GM12892 (cell line): ENCODE measurements at regions not wholly inside any gene's neighbourhood (a gene's known extent, or its start where the extent isn't known, plus 50 kb on each side); places are given as distances from the start of the nearest gene placed in this dataset.

Source experiments
- DNase-seq: peaks from one replicate; pipeline ENCODE4 v3.0.0; 2011; ENCODE audit not compliant: insufficient read length
- FAIRE-seq: peaks from 2 replicates; lab custom pipeline; 2011; peaks lifted over from hg19 to GRCh38; lab: Jason Lieb, UNC
- POLR2A ChIP-seq: IDR thresholded peaks from 2 replicates; pipeline ENCODE4 v1.6.1; 2011; ENCODE audit warnings: low read depth, low read length, control low read depth
- POLR2AphosphoS5 ChIP-seq: IDR thresholded peaks from 2 replicates; pipeline ENCODE4 v1.6.1; 2011; ENCODE audit warnings: low read depth, low read length, control low read depth
- TAF1 ChIP-seq: IDR thresholded peaks from 2 replicates; pipeline ENCODE4 v1.6.1; 2011; ENCODE audit warnings: low read depth, mild to moderate bottlenecking, control low read depth, low read length, borderline replicate concordance

- TF ChIP-seq POLR2AphosphoS5 = no peak
- TF ChIP-seq TAF1 = no peak
- no peak for TF ChIP-seq POLR2A
- no peak for DNase-seq
- no peak for FAIRE-seq
These were observed 187.1 kb upstream of the PIK3C3 start for GRCh38 chr18:41767960-41768359.

DNA sequence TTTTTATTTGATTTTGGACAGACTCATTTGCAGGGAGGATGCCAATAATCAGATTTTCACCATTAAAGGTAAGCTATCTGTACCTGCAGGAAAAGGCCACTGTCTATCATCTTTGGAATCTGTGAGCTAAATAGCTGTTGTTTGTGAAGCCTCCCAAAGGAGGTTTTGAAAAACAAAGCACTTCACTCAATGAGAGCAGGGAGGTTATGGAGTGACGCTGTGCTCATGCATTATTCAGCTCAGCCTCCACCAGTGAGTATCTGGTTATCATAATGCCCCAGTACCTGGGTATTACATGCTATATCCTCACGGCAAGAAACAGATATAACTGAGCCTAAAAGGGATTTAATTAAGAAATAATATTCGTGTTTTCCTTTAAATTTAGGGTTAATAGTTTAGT, 189.6 kb upstream of the PIK3C3 start:
- DNase-seq = no peak
- FAIRE-seq = no peak
- TF ChIP-seq TAF1 (no peak), POLR2AphosphoS5 (no peak), POLR2A (no peak)

DNA sequence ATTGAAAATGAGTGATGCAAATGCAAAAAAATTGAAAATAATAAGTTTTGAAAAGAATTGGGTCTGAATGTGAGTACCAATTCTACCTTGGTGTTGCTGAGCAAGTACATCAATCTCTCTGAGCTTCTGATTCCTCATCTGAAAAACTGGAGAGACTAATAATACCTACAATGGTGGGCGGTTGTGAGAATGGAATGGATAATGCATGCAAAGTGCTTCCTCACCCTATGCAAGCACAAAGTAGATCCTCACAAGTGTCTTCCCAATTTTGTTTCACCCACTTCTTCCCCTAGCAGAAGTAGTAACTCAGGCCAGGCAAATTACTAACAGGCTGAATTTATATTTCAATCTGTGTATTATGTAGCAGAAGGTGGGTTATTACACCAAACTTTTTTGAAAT, 191.7 kb upstream of the PIK3C3 start:
- no peak for FAIRE-seq
- DNase-seq = no peak
- no peak for TF ChIP-seq POLR2A
- TF ChIP-seq POLR2AphosphoS5 = no peak
- no peak for TF ChIP-seq TAF1

GRCh38 chr18:41761333-41762018, 193.6 kb upstream of the PIK3C3 start:
- DNase-seq (no peak), FAIRE-seq (no peak)
- TF ChIP-seq POLR2AphosphoS5 = no peak
- TF ChIP-seq POLR2A = no peak
- no peak for TF ChIP-seq TAF1

GRCh38 chr18:41758534-41758933, 196.5 kb upstream of the PIK3C3 start:
- TF ChIP-seq POLR2AphosphoS5 (no peak), POLR2A (no peak), TAF1 (no peak)
- no peak for FAIRE-seq

GRCh38 chr18:41756141-41756540, 198.9 kb upstream of the PIK3C3 start:
- TF ChIP-seq POLR2AphosphoS5 = no peak
- TF ChIP-seq TAF1 = no peak
- FAIRE-seq = no peak
- DNase-seq = no peak

More at GRCh38 chr18:41758534-41758933, 196.5 kb upstream of the PIK3C3 start:
- no peak for DNase-seq

- no peak for DNase-seq
- TF ChIP-seq TAF1 = no peak
- TF ChIP-seq POLR2A = no peak
- TF ChIP-seq POLR2AphosphoS5 = no peak
- FAIRE-seq = no peak
These were observed 200.7 kb upstream of the PIK3C3 start for GRCh38 chr18:41754332-41754731.

DNA sequence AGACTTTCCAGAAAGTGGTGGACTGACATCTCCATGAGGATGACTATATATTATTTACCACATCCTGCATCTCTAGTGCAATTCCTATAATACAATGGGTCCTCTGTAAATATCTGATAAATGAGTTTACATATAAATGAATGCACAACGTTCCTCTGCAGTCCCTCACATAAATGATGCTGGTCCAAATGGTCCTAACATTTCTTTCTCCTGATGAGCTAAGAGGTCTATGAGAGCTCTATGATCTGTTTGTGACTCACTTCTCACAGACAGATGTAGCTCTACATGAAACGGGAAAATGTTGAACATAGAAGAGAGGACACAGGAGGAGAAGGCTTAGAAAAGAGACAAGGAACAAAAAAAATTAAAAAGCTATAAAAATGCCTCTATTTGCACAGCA, 201.2 kb upstream of the PIK3C3 start:
- DNase-seq (no peak), FAIRE-seq (no peak)
- TF ChIP-seq TAF1 (no peak), POLR2AphosphoS5 (no peak), POLR2A (no peak)

GRCh38 chr18:41752826-41753225, 202.2 kb upstream of the PIK3C3 start:
- DNase-seq (no peak), FAIRE-seq (no peak)
- no peak for TF ChIP-seq TAF1
- TF ChIP-seq POLR2A = no peak
- no peak for TF ChIP-seq POLR2AphosphoS5

GRCh38 chr18:41751652-41752051, 203.4 kb upstream of the PIK3C3 start:
- FAIRE-seq (no peak), DNase-seq (no peak)
- TF ChIP-seq POLR2A (no peak), POLR2AphosphoS5 (no peak), TAF1 (no peak)

GRCh38 chr18:41751161-41751560, 203.9 kb upstream of the PIK3C3 start:
- TF ChIP-seq POLR2AphosphoS5 = no peak
- no peak for TF ChIP-seq POLR2A
- no peak for TF ChIP-seq TAF1
- DNase-seq (no peak), FAIRE-seq (no peak)

GRCh38 chr18:41747723-41748242, 207.3 kb upstream of the PIK3C3 start:
- FAIRE-seq (no peak), DNase-seq (no peak)
- TF ChIP-seq POLR2AphosphoS5 (no peak), TAF1 (no peak), POLR2A (no peak)
